T-helper 9 cell (primary cell): ENCODE measurements at regions not wholly inside any gene's neighbourhood (a gene's known extent, or its start where the extent isn't known, plus 50 kb on each side); places are given as distances from the start of the nearest gene placed in this dataset.

ENCODE experiments used
- DNase-seq: peaks from one replicate; pipeline ENCODE4 v3.0.0-alpha.2; 2020

DNA sequence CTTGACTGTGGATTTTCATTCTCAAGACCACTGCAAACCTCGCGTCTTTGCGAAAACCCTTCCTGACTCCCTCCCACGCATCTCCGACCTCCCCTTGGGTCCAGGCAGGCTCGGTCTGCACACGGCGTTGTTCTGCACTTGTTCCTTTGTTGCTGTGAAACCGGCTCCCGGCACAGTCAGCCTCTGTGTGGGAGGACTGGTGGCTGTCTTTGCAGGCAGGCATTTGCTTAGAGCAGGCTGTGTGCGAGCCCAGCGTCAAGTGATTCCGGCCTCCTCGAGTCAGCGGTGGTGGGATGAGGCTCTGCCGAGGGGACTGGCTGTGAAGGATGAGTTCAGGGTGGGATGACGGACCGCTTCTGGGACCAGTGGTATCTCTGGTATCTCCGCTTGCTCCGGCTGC is 102.6 kb upstream of the ROPN1 start:
- DNase-seq: no peak

DNA sequence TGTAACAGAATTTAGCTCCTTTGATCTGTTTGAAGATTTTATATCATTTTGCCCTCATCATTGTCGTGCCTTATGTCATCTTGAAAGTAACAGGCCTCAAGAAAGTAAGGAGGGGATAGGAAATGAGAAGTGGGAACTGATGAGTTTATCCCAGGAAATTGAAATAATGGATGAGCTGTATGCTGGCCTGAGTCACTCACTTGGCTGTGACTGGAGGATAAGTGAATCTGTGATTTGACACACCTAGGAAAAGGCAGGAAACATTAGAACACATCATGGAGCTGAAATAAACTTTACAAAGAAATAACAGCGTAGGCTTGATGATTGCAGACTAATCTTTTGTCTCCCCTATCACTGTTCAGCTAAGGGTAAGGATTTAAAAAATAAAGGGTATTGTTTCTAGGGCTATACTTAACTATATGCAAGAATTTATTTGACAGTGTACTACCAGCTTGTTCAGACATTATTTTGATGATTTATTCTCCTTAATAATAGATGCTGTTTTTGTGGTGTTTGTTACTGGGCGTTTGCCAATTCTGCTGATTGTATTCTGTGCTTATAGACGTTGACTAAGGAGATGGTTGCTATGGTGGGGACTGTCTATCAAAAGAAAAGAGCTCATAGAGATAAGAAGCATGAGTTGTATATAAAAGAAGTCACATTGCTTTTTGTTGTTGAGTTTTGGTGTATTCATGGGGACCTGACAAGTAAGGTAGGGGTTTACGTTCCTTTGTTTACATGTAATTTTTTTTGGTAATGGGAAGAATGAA is 105.6 kb upstream of the ROPN1 start:
- no peak for DNase-seq

DNA sequence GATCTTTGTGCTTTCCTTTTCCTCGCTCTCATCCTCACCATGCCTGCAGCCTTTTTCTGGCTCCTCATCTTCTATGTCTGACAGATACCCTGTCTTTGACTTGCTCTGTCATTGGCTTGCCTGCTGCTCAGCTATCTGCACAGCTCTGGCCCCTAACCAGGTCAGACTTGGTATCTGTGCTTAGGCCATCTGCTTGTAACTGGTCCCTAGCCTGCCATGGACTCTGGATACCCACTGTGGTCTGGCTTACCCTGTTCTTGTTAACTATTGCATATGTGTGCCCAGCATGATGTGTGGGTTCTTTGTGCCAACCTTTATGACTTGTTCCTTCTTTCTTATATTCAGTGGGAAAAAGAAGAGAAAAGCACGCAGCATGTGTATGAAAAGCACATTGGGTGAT is 109.7 kb upstream of the ROPN1 start:
- DNase-seq: no peak

DNA sequence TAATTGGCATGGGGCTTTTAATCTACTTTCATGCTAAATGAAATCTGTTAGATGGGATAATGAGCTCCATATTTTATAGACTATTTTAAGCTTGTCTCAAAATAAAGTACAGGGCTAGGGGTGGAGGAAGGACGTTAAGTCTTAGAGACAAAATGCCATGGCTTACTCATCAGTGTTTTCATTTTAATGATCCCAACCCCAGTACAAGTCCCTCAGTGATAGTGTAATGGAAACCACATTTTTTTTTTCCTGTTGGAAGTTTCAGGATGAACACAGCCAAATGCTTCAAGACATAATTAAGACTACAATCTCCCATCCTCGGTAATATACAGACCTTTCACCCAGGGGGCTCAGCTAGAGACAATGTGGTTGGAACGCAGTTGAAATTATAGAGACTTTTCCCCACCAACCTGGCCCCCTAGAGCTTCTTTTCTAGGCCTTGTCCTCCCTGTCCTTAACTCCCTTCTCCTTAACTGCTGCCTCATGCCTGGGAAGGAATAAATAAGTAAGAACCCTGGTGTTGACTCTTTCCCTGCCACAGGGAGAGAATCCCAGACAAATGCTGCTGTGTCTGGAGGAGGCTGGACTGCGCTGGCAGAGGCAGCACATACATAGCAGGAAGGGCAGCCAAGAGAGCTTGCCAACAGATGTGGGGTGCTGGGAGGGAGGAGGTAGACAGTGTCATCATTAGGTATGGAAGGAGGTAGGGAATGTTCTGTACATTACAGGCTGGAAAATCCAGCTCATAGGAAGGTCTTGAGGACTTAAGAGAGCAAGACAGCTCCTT is 115.4 kb upstream of the ROPN1 start:
- DNase-seq: no peak

DNA sequence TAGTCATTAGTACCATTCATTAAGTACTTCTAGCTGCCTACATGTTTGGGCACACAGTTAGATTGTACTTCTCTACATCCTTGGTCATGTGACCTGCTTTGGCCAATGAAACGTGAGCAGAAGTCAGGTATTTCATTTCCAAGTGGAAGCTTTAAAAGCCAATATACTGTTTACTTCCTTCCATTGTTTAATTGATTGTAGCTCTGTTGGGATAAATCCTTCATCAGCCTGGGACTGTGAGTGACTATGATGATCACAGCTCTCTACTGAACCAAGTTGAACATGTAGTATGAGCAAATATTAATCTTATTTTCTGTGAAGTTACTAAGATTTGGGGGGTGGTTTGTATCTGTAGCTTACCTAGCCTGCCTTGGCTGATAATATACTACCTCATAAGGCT is 116.5 kb upstream of the ROPN1 start:
- DNase-seq: no peak

DNA sequence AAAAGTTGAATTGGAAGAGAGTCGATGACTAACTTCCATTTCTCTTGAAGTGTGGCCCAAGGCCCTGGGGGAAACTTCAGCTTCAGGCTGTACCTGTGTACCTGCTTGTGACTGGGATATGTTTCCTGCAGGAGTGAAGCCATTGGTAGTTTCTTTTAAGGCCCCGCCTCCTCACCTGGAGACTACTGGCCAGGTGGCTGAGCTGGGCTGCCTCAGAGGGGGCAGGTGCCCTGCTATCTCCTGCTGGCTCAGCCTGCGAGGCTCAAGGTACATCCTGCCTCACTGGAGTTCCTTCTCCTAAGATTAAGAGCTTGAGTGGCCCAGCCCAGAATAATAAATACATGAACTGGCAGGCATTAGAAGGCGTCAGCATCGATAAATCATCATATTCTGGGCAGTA is 121.6 kb upstream of the ROPN1 start:
- no peak for DNase-seq

DNA sequence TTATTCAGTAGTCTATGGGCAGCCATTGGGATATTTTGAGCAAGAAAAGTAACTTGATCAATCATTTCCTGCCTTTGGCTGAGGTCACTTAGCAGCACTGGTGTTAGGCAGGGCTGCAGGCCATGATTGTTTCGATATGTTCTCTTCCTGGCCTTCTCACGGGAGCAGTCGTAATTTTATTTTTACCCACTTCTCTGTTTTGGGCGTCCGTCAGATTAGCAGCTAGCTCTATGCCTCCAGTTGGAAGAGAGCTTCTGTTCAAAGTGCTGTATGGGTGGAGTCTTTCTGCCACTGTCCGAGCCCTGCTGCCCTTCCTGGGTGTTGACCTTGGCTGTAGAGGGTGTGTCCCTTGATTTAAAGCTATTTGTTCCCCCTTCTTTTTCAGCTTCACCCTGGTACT is 123.4 kb upstream of the ROPN1 start:
- no peak for DNase-seq

DNA sequence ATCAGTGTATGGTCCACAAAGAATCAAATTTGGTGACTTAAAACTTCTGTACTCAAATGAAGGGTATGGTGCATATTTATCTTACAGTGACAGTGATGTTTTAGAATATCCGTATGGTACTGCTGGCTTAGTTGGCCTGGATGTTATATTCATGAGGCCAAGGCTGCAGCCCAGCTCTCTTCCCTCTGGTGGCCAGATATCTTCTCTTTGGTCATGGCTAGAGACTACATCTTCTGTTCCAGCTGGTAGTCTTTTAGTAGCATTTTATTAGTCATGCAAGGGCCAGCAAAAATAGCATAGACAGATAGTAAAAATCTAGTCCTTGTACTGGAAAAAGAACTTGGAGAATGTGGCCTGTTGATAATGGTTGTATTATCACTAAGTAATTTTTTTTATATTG is 124.0 kb upstream of the ROPN1 start:
- no peak for DNase-seq

DNA sequence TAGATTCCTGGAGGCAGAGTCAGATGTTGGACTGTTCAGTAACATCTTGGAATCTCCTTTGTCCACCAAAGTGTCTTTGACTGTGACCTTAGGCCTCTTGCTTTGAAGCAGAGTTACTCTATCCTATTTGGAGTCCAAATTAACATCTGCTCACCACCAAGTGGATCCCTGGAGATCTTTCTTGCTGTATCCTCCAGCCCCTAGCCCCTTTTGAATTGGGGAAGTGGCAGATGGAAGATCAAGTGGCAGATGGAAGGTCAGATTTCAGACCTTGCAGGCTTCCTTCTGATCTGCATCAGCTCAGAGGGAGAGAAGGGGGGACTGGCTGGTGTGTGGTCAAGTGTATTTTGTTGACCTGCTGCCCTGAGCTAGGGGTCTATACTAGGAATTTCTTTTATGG is 125.0 kb upstream of the ROPN1 start:
- no peak for DNase-seq

DNA sequence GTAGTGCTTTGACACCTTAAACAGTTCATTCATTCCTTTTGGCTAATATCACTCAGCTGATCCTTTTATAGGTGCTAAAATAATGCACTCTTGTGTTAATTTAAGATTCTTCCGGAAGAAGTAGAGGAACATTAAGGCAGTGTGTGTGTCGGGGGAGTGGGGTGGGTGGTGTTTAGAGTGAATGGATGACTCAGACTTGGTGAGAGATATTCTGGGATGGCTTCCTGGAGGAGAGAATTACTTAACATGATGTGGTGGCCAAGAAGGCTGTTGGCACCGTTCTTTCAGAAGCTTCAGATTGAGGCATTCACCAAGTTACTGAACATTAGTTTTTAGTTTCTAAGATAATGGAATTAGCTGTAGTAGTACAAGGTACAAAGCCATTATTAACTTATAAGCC is 125.6 kb upstream of the ROPN1 start:
- DNase-seq: no peak

DNA sequence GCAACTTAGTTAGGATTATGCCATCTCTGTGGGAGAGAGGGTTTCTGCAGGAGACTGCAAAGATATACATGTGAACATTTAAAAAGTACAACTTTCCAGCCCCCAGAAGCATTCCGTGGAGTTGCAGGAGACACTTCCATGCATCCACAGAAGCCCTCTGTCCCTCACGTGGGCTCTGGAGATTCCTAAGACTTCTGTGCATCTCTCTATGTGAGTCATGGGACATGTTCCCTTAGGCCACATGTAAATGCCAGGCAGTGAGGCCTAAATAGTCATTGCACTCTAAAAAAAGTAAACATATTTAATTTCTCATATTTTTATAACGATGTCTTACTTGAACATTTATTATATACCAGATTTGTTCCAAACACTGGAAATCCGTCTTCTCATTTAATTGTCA is 126.5 kb upstream of the ROPN1 start:
- DNase-seq: no peak

DNA sequence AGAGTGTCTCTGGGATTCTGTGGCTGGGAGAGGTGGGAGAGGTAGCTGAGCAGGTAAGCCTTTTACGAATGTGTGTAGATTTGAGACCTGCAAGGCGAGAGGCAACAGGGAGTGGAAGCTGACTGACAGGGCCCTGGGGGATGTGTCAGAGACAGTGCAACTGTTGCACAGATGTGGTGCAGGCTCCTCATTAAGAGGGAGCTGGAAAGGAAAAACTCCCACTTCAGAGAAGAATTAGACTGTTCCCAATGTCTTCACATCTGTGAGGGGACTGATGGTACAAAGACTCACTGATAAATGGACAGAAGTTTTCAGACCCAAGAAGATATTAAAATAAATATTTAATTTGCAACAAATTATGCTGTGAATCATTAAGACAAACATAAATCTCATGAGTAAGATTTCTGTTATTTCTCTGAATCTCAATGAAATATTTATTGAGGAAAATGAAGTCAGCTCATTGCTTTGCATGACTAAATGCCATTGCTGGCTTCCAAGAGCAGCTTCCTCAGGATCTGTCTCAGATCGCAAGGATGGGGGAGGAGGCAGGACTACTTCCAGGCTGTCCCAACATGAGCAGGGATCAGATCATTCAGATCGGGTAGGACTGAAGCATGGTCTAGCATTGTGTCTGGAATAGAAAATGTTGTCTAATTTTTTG is 127.3 kb upstream of the ROPN1 start:
- no peak for DNase-seq

DNA sequence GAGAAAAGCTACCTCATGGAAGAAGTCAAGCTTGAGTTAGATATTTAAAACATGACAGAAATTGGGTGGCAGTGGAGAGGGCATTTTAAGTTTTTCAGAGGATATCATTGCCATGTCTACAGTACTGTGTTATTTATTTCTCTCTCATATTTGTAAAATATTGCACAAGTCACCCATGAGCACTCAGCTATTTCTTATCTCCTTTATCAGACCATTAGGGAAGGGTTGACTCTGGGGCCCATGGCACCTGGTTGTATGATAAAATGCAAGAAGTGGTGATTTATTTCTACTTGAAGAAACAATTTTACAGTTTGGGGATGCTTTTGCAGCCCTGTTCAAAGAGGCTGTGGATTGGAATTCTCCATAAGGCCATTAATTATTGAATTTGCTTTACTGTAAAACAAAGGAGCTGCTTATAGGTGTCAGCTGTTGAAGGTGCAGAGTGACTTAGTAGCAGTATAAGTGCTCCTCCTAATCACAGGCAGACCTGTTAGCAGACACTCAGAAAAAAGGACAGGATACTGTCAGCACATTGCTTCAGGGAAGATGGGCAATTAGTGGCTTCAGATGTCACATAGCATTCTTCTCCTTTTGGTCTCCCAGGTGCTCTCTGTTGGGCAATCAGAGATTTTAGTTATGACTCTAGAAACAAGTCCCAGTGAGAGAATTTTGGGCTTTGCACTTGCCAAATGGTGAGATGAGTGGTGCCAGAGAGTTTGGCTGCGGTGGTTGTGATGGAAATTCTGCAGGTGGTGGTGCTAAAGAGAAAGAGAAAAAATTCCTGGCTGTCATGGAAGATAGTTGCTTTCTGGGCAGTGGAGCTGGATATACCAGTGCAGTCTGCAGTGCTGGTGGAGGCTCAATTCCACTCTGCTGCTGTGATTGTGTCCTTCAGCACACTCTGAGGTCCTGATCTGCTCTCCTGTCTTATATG is 129.7 kb upstream of the ROPN1 start:
- DNase-seq: no peak

DNA sequence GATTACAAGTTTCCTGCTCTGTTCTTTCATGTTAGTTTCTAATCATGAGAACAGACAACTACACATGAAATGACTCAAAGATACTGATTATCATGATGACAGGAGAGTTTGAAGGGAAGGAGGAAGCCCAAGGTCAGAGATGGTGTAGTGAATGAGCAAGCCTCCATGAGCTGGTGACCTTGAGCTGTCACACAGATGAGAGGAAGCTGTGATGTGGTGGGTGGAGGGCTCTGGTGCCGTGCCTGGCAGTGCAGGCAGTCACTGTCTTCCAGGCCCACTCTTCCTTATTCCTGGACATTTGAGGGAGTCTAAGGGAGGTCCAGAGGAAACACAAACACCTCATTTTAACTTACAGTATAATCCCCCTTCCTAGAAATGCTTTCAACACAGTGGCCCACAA is 133.4 kb upstream of the ROPN1 start:
- DNase-seq: no peak

DNA sequence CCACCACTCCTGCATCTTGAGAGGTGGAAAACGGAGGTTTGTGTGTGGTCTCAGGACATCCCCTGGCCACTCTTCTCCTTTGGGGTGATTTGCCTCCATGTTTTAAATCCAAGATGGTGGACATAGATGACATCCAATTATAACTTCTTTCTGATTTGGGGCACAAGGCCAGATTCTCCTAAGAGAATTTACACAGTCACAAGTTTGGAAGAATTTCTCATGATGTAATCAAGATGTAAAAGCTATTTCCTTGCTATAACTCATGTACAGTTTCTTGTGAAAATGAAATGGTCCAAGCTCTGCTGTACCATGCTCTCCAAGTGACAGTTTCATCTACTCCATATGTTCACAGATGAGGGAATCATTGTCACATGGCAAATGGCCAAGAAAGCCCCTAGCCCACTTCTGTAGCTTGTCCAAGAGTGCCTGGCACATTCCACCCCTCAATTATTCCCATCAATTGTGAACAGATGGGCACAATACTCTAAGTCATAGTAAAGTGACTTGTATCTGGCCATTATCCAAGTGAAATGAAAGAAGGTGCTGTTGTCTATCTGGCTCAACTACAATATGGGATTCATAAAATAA is 134.6 kb upstream of the ROPN1 start:
- no peak for DNase-seq

DNA sequence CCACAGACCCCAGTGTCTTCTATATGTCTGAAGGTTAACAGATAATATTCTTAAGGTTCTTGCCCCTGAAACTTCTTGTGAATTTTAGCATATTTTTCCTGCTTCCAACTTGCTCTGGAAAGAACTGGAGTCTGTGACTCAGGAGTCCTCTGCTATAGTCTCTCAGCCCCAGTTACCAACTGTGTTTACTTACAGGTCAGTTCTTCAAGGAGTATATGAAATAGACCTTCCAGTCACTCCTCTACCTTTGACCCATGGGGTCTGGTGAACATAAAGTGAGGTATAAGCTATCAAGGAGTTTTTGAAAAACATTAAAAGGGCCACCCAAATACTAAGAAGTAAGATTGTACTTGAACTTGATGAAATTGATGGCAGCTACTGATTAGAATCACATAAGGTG is 139.2 kb upstream of the ROPN1 start:
- DNase-seq: no peak

DNA sequence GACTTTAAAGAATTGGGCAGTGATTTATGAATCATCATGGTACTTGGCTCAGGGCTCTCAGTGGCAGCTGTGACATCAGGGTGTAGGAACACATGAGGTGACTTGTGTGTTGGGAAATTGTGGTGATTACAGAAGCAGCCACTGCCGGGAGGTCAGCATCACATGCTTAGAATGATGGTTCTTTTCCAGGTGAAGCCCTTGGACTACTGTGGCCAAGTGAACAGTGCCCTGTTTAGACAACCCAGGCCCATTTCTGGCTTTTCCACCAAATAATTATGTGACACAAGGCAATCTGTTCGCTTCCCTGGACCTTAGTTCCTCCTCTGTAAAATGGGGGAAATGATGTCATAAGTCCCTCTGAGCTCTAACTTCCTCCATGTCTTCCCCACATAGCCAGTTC is 139.7 kb upstream of the ROPN1 start:
- no peak for DNase-seq

DNA sequence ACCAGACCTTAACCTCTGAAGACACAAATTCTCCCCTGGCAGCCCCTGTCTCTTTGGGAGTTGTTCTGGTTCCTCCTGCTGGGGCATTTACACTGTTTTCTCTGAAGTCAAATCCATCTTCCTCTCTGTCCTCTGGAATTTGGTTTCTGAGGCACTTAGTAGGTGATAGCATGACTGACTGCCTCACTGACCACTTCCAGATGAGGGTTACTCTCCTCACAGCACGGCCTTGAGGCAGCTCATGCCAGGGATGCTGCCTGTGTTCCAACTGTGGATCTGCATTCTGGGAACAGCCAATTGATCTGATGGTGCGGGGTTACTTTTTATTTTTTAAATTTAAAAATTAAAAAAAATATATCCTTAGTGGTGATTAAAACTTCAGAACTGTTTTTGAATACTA is 140.9 kb upstream of the ROPN1 start:
- DNase-seq: no peak

DNA sequence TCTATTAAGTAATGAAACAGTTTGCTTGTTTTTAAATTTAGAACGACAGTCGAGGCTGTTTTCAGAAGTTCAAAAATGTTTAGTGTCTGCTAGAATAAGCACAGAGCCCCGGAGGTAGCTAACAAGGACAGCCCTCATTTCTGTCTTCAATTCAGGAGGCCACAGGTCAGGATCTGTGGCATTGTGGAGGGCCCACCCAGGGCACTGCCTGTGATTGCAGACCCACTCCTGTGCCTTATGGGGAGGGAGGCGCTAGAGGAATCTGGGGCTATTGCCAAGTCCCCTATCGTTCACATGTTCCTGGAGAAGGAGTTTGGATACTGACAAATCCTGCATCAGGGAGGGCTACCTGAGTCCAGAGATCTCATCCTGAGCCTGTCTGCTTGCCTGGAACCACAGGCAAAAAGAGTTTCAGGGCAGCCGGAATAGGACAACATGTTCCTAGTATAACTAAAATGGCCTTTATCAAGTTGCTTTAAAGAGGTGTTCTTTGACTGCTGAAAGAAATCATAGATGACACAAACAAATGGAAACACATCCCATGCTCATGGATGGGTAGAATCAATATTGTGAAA is 141.5 kb upstream of the ROPN1 start:
- DNase-seq: no peak

DNA sequence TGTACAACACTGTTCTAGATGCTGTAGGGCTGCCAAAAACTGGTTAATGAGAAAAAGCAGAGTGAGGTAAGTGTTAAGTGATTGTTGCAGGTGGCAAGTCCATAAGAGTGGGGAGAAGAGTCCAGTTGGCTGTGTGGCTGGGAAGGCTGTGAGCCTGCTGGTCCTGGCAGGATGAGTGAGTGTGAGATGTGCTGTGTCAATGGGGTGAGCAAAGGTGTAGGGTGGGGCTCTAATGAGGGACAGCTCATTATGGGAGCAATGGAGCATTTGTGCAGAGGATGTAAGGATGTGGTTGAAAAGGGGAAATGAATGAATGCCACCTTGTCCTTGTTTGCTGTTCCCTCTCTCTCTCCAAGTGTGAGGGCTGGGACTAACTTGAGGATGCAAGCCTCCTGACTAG is 145.3 kb upstream of the ROPN1 start:
- no peak for DNase-seq

DNA sequence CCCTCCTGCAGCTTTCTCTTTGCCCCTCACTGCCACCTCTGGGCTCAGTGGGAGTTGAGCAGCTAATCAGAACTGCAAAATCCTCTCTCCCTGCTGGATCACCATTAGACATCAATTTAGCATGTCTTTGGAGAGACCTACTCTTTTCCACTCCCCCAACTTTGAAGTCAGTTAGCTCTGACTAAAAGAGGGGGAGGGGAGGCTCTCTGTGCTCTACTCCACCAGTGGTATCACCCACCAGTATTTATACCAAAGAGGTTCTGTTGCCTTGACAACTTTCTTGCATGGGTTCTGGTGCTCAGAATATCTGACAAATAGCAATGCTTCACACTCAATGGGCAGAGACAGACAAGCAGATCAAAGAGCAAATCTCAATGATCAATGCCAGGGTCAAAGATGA is 146.2 kb upstream of the ROPN1 start:
- DNase-seq: no peak

DNA sequence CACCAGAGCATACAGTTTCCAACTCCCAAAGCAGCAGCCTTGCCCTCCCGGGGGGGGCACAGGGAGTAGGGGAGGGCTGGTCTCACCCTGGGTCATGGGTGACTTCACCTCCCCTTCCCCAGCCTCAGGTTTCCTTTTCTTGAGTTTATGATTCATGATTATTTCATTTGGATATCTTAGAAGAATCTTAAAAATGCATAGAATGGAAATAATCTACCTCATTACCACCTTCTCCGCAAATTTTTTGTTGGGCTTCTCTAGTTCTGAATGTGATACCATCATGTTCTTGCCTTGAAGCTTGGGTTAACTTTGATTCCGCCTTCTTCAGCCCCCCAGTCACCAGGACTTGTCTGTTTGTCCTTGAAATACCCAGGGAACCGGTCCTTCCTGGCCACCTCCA is 148.8 kb upstream of the ROPN1 start:
- DNase-seq: no peak
